B cell (primary cell): ENCODE measurements at regions not wholly inside any gene's neighbourhood (a gene's known extent, or its start where the extent isn't known, plus 50 kb on each side); places are given as distances from the start of the nearest gene placed in this dataset.

ENCODE experiments used
- EZH2 ChIP-seq: IDR thresholded peaks from 2 replicates; pipeline ENCODE4 v1.6.1; 2012; ENCODE audit warnings: borderline replicate concordance, low read depth, mild to moderate bottlenecking, moderate library complexity, low read length; ENCODE audit not compliant: insufficient read depth, poor library complexity, severe bottlenecking
- TF ChIP-seq, protein P1 (sequence below): fragments of 200-600 bp; IDR thresholded peaks from one replicate; pipeline ENCODE4 v1.8.0; 2022; ENCODE audit warnings: antibody characterized with exemption, mild to moderate bottlenecking

DNA sequence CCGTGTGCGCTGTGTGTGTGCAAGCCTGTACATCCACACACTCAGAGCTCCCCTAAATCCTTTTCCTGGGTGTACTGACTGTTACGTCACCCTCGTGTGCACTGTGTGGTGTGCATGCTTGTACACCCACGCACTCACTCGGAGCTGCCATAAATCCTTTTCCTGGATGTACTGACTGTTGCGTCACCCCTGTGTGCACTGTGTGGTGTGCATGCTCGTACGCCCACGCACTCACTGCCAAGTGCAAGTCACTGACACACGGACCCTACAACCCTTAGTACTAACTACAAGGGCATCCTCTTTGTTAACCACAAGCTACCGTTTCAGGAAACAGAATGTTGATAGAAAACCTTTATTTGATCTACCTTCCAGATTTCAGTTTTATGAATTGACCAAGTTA lies 983.4 kb downstream of the EFNB2 start:
- TF ChIP-seq, protein P1, sequence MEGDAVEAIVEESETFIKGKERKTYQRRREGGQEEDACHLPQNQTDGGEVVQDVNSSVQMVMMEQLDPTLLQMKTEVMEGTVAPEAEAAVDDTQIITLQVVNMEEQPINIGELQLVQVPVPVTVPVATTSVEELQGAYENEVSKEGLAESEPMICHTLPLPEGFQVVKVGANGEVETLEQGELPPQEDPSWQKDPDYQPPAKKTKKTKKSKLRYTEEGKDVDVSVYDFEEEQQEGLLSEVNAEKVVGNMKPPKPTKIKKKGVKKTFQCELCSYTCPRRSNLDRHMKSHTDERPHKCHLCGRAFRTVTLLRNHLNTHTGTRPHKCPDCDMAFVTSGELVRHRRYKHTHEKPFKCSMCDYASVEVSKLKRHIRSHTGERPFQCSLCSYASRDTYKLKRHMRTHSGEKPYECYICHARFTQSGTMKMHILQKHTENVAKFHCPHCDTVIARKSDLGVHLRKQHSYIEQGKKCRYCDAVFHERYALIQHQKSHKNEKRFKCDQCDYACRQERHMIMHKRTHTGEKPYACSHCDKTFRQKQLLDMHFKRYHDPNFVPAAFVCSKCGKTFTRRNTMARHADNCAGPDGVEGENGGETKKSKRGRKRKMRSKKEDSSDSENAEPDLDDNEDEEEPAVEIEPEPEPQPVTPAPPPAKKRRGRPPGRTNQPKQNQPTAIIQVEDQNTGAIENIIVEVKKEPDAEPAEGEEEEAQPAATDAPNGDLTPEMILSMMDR, result no peak
- no peak for TF ChIP-seq EZH2
